ENCODE measurements at regions not wholly inside any gene's neighbourhood (a gene's known extent, or its start where the extent isn't known, plus 50 kb on each side); places are given as distances from the start of the nearest gene placed in this dataset.

- DNase-seq (ENCODE audit: low read depth) = no peak
Observed at GRCh38 chr9:104448036-104448435, 56.0 kb upstream of the OR13F1 start.

All from iris pigment epithelial cell (primary cell).